NCI-H446 (cell line): ENCODE measurements at regions not wholly inside any gene's neighbourhood (a gene's known extent, or its start where the extent isn't known, plus 50 kb on each side); places are given as distances from the start of the nearest gene placed in this dataset.
A peak's percentile ranks its signal among the peaks of the same experiment; 100 is the strongest.

Experiments used
- DNase-seq, 2 experiments: peaks; one replicate each; lab custom pipeline; 2025; lab: John Stamatoyannopoulos, UW

DNA sequence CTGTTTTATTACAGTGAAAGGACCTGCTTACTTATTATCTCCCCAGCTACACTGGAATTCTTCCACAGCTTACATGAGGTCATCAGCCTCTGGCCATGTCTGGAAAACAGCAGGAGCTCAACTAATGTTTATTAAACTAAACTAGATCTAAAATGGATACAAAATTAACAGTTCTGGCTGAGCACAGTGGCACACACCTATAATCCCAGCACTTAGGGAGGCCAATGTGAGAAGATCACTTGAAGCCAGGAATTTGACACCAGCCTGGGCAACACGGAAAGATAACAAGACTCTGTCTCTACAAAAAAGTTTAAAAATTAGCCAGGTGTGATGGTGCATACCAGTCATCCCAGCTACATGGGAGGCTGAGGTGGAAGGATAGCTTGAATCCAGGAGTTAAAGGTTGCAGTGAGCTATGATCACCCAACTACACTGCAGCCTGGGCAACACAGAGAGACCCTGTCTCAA is 220.8 kb upstream of the MARCKS start:
- no peak for DNase-seq

DNA sequence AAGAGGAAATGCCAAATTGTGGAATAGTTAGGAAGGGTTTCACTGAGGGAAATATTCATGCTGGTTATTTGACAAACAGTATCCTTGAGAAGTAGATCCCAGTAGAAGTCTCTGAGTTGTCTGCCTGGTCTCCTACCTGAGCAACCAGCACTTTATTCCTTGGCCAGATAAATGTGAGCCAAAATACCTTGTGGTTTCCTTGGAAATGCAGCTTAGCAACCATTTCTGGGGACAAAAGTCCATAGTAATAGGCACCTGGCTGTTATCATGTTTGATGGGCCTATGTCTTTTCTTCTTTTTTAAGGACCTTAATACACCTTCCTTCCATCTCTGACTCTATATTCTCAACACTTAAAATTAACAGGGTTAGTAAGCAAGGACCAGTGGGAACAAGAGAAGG is 217.1 kb upstream of the MARCKS start:
- no peak for DNase-seq

DNA sequence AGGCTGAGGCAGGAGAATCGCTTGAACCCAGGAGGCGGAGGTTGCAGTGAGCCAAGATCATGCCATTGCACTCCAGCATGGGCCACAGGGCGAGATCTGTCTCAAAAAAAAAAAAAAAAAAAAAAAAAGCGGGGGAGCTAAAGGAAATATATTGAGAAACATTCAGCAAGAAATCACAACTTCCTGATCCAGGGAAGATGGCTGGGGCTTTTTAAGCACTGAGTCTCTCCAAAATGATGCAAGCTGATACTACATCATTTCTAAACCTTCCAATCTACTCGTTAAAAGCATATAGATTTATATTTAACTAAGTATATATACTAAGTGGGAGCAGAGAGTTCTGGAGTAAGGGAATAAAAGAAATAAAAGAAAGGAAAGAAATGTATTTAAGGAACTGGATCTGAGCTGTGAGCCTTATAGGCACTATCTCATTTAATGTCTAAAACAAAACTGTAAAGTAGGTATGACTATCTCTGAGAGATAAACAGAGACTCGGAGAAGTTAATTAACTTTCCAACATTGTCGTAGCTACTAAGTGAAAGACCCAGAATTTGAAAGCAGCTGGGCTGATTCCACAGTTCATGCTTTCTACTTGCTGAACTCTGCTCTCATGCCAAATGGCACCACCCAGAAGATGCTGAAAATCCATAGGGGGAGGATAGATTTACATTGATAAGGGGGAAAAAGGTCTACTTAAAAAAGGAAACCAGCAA is 215.0 kb upstream of the MARCKS start:
- DNase-seq, result no peak

- DNase-seq, result no peak
Observed at GRCh38 chr6:113642714-113643406, 214.3 kb upstream of the MARCKS start.

DNA sequence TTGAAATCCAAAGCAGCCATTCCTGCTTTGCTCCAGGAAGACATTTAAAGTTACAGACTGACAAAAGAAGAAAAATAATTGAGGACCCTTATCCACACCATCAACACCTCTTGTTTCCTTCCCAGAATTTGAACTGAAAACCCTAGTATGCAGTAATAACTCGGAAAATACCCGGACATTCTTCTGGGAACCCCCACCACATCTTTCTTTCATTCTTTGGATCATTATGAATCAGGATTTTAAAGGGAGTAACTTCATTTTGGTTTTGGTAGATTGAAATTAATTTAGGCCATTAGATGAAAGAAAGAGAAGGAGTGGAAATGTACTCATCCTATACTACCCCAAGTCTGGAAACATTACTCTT is 213.8 kb upstream of the MARCKS start:
- DNase-seq, result no peak

DNA sequence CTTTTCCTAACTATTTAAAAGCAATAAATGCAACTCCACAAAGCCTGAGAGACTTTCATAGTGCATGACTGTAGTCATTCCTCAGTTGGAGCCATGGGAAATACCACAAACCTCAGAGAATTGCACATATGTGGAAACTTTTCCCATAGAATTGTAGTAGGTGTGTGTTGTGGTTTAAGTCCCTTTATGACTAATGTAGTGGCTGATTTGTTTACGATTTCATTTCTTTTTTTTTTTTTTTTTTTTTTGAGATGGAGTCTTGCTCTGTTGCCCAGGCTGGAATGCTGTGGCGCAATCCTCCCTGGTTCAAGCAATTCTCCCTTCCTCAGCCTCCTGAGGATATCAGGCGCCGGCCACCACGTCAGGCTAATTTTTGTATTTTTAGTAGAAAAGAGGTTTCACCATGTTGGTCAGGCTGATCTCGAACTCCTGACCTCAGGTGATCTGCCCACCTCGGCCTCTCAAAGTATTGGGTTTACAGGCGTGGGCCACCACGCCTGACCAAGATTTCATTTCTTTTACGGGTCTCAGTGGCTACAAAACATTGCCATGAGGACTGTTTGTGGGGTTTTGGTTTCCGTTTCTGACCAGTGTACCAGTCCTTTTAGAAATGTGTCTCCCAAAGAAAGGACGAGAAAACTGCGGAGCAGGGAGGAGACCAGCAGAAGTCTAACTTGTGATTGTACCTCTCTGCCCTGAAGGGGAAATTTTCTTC is 212.1 kb upstream of the MARCKS start:
- no peak for DNase-seq

GRCh38 chr6:113645576-113645970 is 211.6 kb upstream of the MARCKS start:
- no peak for DNase-seq

DNA sequence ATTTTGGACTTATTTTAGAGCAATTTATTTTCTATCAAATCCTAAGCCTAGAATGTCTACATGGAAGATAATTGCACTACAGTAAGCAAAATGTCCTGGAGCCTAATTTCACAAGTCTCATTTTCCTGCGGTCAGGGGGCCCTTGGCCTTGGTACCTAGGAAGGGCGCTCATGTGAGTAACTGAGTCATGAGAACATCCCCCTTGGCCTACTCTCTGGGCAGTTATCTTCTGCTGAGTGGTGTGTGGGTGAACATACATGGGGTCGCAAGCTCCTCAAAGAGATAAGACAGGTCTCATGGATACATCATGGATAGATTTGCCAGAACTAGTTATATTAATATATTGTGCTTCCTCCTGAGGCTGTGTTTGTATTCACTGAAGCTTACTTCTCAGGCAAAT is 211.2 kb upstream of the MARCKS start:
- DNase-seq, result no peak

GRCh38 chr6:113646701-113647100 is 210.4 kb upstream of the MARCKS start:
- no peak for DNase-seq

DNA sequence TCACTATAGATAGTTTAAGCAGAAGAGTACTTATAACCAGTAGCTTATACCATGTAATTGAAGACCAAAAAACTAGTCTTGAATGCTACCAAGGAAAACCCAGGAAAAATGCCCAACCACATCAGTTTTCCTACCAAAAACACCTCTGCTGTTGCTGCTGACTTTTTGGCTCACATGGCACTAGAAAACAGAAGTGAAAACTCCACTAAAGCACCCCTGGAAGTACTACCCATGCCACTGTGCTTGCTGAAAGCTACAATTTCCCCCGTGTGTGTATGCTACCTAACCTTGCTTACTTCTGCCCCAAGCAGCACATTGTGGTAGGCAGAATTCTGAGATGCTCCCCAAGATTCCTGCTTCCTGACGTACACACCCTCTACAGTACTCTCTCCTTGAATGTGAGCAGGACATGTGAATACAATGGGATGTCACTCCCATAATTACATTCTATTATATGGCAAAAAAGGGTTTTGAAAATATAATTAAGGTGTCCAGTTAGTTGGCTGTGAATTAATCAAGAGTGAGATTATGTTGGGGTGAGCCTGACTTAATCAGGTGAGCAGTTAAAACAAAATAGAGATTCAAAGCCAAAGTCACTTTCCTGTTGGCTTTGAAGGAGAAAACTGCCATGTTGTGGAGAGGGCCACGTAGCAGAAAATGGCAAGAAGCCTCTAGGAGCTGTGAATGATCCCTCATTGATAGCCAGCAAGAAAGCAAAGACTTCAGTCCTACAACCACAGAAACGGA is 209.8 kb upstream of the MARCKS start:
- DNase-seq, result no peak

DNA sequence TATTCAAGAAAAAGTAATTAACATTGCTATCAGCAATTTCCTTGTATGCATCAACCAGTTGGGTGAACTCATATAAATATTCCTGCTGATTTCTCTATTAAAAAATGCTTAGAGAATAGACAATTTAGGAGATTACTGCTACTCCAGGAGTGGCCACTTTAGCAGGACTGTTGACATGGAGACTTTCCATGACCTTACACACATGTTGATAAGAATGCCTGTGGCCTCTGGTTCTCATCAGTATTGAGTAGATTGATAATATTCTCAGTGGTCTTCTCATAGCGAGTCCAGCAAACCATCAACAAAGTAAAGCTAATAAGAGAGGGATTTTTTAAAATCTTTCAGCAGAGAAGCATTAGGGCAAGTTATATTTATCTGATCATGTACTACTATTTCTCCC is 208.4 kb upstream of the MARCKS start:
- no peak for DNase-seq

DNA sequence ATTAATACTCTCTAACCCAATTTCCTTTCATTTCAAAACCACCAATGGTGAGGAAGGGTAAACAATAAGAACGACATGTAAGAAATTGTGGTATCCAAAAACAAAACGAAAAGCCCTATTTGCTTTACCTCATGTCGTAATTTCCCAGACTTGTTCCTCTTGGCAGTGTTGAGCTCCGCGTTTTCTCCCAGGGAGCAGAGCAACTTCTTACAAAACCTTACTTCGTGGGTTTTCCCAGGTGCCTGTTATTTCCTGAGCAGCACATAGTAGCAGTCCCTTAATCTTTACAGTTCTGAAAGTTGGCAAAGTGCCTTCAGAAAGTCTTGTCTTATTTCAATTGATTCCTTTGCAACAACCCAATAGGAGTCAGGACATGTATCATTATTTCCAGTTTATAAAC is 207.9 kb upstream of the MARCKS start:
- DNase-seq, result no peak

GRCh38 chr6:113649880-113650609 is 207.1 kb upstream of the MARCKS start:
- DNase-seq, result no peak

GRCh38 chr6:113650610-113650979 is 206.6 kb upstream of the MARCKS start:
- DNase-seq, result no peak

GRCh38 chr6:113651120-113651519 is 206.0 kb upstream of the MARCKS start:
- no peak for DNase-seq

DNA sequence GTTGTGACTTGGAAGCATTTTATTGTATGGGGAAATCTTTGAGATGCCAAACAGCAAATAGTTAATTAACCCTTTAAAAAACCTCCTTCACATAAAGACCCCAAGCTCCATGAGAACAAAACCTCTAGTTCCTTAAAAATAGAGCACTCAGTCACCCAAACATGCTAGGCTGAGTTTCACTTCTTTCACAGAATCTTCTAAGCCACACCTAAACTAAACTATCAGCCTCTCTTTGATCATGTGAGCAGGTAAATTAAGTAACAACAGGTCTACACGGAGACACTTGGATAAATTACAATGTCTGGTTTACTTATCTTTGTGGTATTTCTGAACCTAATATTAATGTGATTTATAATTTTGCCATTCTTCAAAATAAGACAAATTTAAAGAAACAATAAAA is 205.2 kb upstream of the MARCKS start:
- no peak for DNase-seq

DNA sequence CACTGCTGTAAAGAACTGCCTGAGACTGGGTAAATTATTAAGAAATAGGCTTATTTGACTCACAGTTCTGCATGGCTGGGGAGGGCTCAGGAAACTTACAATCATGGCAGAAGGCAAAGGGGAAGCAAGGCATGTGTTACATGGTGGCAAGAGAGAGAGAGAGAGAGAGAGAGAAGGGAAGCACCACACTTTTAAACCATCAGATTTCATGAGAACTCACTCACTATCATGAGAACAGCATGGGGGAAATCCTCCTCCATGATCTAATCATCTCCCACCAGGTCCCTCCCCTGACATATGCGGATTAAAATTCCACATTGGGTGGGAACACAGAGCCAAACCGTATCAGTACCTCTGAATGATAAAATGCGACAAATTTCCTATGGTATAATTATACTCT is 203.9 kb upstream of the MARCKS start:
- DNase-seq, result no peak

- peak; percentile 15 to 68 for DNase-seq
Observed at GRCh38 chr6:113654396-113654795, 202.7 kb upstream of the MARCKS start.

- DNase-seq, result no peak
Observed at GRCh38 chr6:113655761-113656160, 201.4 kb upstream of the MARCKS start.

DNA sequence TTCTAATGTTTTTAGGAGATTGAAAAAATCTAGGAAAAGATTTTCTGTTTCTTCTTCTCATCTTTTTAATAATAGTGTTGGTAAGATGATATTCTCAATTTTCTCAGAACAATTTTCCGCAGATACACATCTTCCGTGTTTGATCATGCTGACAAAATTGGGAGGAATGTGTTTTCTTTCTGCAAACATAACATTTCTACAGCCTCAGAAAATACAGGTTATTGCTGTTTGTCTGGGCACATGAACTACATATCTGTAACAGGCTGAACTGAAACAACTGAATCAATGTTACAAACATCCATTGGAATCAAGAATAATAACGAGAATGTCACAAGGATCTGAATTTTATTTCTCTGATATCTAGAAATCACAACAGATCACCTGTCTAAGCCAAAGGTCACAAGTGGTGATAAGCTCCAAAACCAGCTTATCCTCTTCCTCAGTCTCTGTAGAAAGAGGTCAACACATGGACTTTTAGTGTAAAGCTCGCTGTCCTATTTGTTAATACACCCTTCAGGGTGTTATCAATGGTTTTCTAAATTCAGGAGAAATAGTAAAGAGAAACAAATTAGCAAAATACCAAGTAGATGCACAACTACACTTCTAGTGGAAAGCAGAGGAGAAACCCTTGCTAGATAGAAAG is 197.3 kb upstream of the MARCKS start:
- no peak for DNase-seq

- DNase-seq, result no peak
Observed at GRCh38 chr6:113660819-113661218, 196.3 kb upstream of the MARCKS start.
